Naive thymus-derived CD4-positive, alpha-beta T cell (primary cell): ENCODE measurements at regions not wholly inside any gene's neighbourhood (a gene's known extent, or its start where the extent isn't known, plus 50 kb on each side); places are given as distances from the start of the nearest gene placed in this dataset.

Source experiments
- ATAC-seq: fragments of 150-1000 bp; cut with Tn5 transposase; 2 replicates; pipeline ENCODE4 v1.10.0; 2021; ENCODE audit warnings: mild to moderate bottlenecking, moderate library complexity
- CTCF ChIA-PET: fragments of 350-600 bp; sonication (Branson Sonifier 250); formaldehyde crosslinking; loops from one replicate; lab custom pipeline; 2021; ENCODE audit warnings: antibody characterized with exemption; lab: Charles Lee
- POLR2A ChIA-PET: fragments of 350-600 bp; sonication (Branson Sonifier 250); formaldehyde crosslinking; loops from one replicate; lab custom pipeline; 2021; ENCODE audit warnings: antibody characterized with exemption, inconsistent platforms; lab: Charles Lee
- DNase-seq, 9 donors: peaks; one replicate each; pipeline versions ENCODE4 v3.0.0 to v3.0.0-alpha.2; 2020 to 2022; ENCODE audit warnings: mixed read lengths in 1 of 9
- H3K27ac ChIP-seq: one replicate; pipeline ENCODE4 v1.7.0; 2013; ENCODE audit warnings: mild to moderate bottlenecking, low read depth, low read length, moderate library complexity
- H3K27me3 ChIP-seq, 2 donors: one replicate each; pipeline ENCODE4 v1.7.0; 2013; ENCODE audit warnings: low read length in 2 of 2, mild to moderate bottlenecking in 2 of 2, moderate library complexity in 2 of 2; ENCODE audit not compliant: control insufficient read depth in 2 of 2, insufficient read depth in 2 of 2
- H3K36me3 ChIP-seq, 3 experiments: 1 replicate in 2 of 3; 2 replicates in 1 of 3; pipeline ENCODE4 v1.7.0; 2013; ENCODE audit warnings: low read length in 3 of 3, mild to moderate bottlenecking in 3 of 3, moderate library complexity in 1 of 3; ENCODE audit not compliant: insufficient read depth in 3 of 3, control insufficient read depth in 2 of 3
- H3K4me1 ChIP-seq, 2 donors: one replicate each; pipeline ENCODE4 v1.7.0; 2013; ENCODE audit warnings: low read length in 2 of 2, mild to moderate bottlenecking in 2 of 2, moderate library complexity in 1 of 2; ENCODE audit not compliant: control insufficient read depth in 2 of 2, insufficient read depth in 2 of 2
- H3K4me3 ChIP-seq: 2 replicates; pipeline ENCODE4 v1.7.0; 2013; ENCODE audit warnings: mild to moderate bottlenecking, low read length
- H3K9me3 ChIP-seq, 3 experiments: 1 replicate in 2 of 3; 2 replicates in 1 of 3; pipeline ENCODE4 v1.7.0; 2013; ENCODE audit warnings: low read length in 3 of 3; ENCODE audit not compliant: control insufficient read depth in 2 of 3
- H3K27ac Mint-ChIP-seq, 9 donors: one replicate each; pipeline ENCODE4 v1.8.0; 2020 to 2022; ENCODE audit warnings: mixed read lengths in 9 of 9, mild to moderate bottlenecking in 8 of 9, moderate library complexity in 5 of 9, inconsistent platforms in 2 of 9
- H3K27me3 Mint-ChIP-seq, 5 donors: one replicate each; pipeline ENCODE4 v1.8.0; 2021 to 2022; ENCODE audit warnings: mixed read lengths in 5 of 5, mild to moderate bottlenecking in 1 of 5
- H3K36me3 Mint-ChIP-seq, 5 donors: one replicate each; pipeline ENCODE4 v1.8.0; 2020 to 2022; ENCODE audit warnings: mixed read lengths in 5 of 5, mild to moderate bottlenecking in 3 of 5, inconsistent platforms in 1 of 5
- H3K4me1 Mint-ChIP-seq, 7 donors: one replicate each; pipeline ENCODE4 v1.8.0; 2020 to 2022; ENCODE audit warnings: mixed read lengths in 7 of 7, mild to moderate bottlenecking in 3 of 7, inconsistent platforms in 1 of 7
- H3K4me3 Mint-ChIP-seq, 10 donors: one replicate each; pipeline ENCODE4 v1.8.0; 2020 to 2022; ENCODE audit warnings: mild to moderate bottlenecking in 10 of 10, mixed read lengths in 10 of 10, moderate library complexity in 6 of 10, inconsistent platforms in 2 of 10
- H3K9me3 Mint-ChIP-seq, 11 donors: one replicate each; pipeline ENCODE4 v1.8.0; 2020 to 2022; ENCODE audit warnings: mixed read lengths in 11 of 11, mild to moderate bottlenecking in 4 of 11, inconsistent platforms in 1 of 11, moderate library complexity in 1 of 11
- intact Hi-C, 2 donors: fragments of 100-400 bp; cut with micrococcal nuclease; formaldehyde crosslinking; loops; one replicate each; pipeline ENCODE4 v1.15.1; 2023

DNA sequence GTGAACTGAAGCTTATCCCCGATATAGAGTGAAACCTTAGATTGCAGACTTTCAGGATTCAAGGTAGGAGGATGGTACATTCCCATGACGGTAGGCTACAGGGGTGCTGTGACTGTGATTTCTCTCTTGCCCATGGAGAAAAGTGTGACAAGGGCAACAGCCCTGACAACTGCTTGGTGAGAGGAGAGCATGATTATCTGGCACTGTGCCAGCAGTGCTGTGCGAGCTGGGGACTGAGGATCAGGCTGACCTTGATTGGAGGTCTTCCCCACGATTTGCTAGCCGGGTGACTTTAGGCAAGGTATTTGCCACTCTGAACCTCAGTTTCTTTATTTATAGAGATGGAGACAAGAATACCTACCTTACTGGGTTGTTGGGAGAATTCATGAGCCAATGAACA lies 229.5 kb downstream of the PTEN start:
- ChIA-PET CTCF (interaction anchor here (0.6 to 2.0 kb wide), 3 partner anchors 19 to 297 kb away, joined by 5 to 9 read pairs (median 6); no protein-coding TSS in a partner anchor), POLR2A (interaction anchor here (2.9 kb wide), 1 partner anchor 231 kb away, joined by 37 read pairs; the partner anchor contains the start of genes KLLN and PTEN)
- Histone ChIP-seq H3K4me3 (no peak overlapping the region), H3K27me3 (no peaks in the 10 kb centered on the region), H3K36me3 (no peaks in the 10 kb centered on the region), H3K9me3 (no peaks in the 10 kb centered on the region), H3K4me1 (peaks cover 33 to 36% of the 10 kb centered on the region in 2 donors), H3K27ac (no peak overlapping the region)
- no peak for ATAC-seq
- Mint-ChIP-seq H3K9me3 (peaks cover 0 to 11% (median 0%) of the 10 kb centered on the region in 11 donors), H3K27me3 (peaks cover 0 to 52% (median 0%) of the 10 kb centered on the region in 5 donors), H3K27ac (peak overlapping the region in 8 of 9 donors; percentile 39 to 94 (median 85)), H3K36me3 (peaks cover 0 to 18% (median 0%) of the 10 kb centered on the region in 5 donors), H3K4me1 (peaks cover 35 to 58% (median 42%) of the 10 kb centered on the region in 7 donors), H3K4me3 (peak overlapping the region in 1 of 10 donors; percentile 24)
- intact Hi-C loops: loop anchor here (5.0 kb wide), 4 partner anchors 44 to 459 kb away; no protein-coding TSS in a partner anchor
- peak in 1 of 9 donors; percentile 11 for DNase-seq

DNA sequence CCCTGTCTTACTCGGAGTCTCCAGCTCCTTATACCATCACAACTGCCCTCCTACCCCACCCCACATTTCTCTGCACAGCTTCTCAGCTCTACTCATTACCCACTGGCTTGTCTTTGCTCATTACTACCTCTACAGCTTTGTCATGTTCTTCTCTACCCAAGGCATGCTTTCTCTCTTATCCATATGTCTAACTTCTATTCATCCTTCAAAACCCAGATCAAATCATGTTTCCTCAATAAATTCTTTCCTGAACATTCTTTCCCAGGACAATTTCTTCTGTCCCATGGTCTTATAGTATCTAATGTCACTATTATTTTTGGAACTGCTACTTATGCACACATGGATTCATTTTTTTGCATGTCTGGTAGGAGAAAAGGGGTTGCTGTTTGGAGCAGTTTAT lies 231.4 kb downstream of the PTEN start:
- H3K27ac ChIP-seq: no peak overlapping the region
- ATAC-seq (no peak), DNase-seq (no peak)
- H3K4me3 Mint-ChIP-seq: no peak overlapping the region
- ChIA-PET POLR2A (interaction anchor here (0.7 kb wide), 1 partner anchor 400 kb away, joined by 3 read pairs; no protein-coding TSS in a partner anchor), CTCF (interaction anchor here (1.3 kb wide), 1 partner anchor 19 kb away, joined by 5 read pairs; no protein-coding TSS in a partner anchor)
- peaks cover 33 to 49% (median 41%) of the 10 kb centered on the region in 7 donors for H3K4me1 Mint-ChIP-seq
- H3K27ac Mint-ChIP-seq: peak overlapping the region in 3 of 9 donors; percentile 4 to 67 (median 6)
- peaks cover 33 to 35% of the 10 kb centered on the region in 2 donors for H3K4me1 ChIP-seq
- H3K27me3 ChIP-seq: no peaks in the 10 kb centered on the region
- intact Hi-C loops: loop anchor here (5.0 kb wide), 4 partner anchors 43 to 458 kb away; no protein-coding TSS in a partner anchor
- H3K4me3 ChIP-seq: no peak overlapping the region
- peaks cover 0 to 11% (median 0%) of the 10 kb centered on the region in 11 donors for H3K9me3 Mint-ChIP-seq
- peaks cover 0 to 19% (median 0%) of the 10 kb centered on the region in 5 donors for H3K36me3 Mint-ChIP-seq
- peaks cover 0 to 58% (median 0%) of the 10 kb centered on the region in 5 donors for H3K27me3 Mint-ChIP-seq
- no peaks in the 10 kb centered on the region for H3K9me3 ChIP-seq
- H3K36me3 ChIP-seq: no peaks in the 10 kb centered on the region

DNA sequence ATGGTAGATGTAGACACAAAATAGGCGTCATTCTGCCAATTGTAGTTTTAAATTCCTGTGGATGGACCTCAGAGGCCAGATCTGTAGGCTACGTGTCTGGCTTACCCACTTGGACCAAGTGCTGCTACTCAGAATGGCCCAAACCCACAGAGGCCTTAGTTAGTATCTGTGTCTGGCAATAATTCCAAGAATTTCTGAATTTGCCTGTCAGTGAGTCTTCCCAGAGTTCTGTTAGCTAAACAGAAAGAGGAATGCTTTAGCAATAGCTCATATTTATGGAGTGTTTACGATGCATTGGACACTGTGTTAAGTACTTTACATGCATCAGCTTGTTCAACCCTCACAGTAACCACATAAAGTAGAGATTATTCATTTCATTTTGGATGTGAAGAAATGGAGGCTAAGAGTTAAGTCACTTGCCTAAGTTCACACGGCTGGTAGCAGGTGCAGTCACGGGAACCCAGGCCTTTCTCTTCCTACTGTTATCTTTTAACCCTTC lies 231.8 kb downstream of the PTEN start:
- intact Hi-C loops: no loop called here
- H3K9me3 Mint-ChIP-seq: peaks cover 0 to 11% (median 0%) of the 10 kb centered on the region in 11 donors

DNA sequence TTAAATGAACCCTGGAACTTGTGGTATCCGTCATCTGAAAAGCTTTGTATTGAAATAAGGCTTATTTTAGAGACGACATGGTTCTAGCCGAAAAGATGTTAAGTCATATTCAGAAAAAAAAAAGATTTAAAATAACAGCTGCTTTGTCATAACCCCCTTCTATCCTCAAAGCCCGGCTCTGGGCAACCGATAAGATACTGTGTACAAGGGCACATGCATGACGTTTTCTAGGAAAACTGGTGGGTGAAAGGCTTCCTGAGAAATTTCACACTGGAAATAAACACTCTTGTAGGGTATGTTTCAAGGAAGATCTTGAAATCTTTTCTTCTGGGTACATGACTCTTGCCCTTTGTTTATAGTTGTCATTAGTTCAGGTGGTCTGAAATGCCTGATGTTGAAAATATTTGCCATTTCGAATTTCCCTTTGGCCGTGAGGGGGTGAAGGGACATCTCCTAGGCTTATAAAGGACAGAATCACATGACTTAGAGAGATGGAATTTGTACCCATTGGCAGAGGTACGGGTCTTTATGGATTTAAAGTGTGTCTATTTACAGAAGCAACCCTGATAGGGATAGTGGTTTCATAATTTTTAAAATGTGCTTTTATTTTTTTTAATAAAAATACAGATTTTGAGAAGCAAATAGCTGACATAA lies 232.5 kb downstream of the PTEN start:
- ChIA-PET POLR2A (no interaction called here), CTCF (no interaction called here)
- no peak for DNase-seq
- peaks cover 24% of the 10 kb centered on the region in 2 donors for H3K4me1 ChIP-seq
- no peak overlapping the region for H3K4me3 ChIP-seq
- H3K9me3 Mint-ChIP-seq: peaks cover 0 to 6% (median 0%) of the 10 kb centered on the region in 11 donors
- H3K27ac Mint-ChIP-seq: no peak overlapping the region
- peaks cover 0 to 58% (median 0%) of the 10 kb centered on the region in 5 donors for H3K27me3 Mint-ChIP-seq
- intact Hi-C loops: no loop called here
- H3K36me3 ChIP-seq: no peaks in the 10 kb centered on the region
- no peaks in the 10 kb centered on the region for H3K9me3 ChIP-seq
- no peak for ATAC-seq
- H3K27ac ChIP-seq: no peak overlapping the region
- no peaks in the 10 kb centered on the region for H3K27me3 ChIP-seq
- H3K4me3 Mint-ChIP-seq: no peak overlapping the region
- H3K36me3 Mint-ChIP-seq: peaks cover 0 to 10% (median 0%) of the 10 kb centered on the region in 5 donors
- peaks cover 22 to 38% (median 29%) of the 10 kb centered on the region in 7 donors for H3K4me1 Mint-ChIP-seq

More for the DNA sequence above, 231.8 kb downstream of the PTEN start:
- DNase-seq (no peak), ATAC-seq (no peak)
- Histone ChIP-seq H3K9me3 (no peaks in the 10 kb centered on the region), H3K27me3 (no peaks in the 10 kb centered on the region), H3K4me1 (peaks cover 30% of the 10 kb centered on the region in 2 donors), H3K4me3 (no peak overlapping the region), H3K27ac (no peak overlapping the region), H3K36me3 (no peaks in the 10 kb centered on the region)
- peaks cover 28 to 44% (median 36%) of the 10 kb centered on the region in 7 donors for H3K4me1 Mint-ChIP-seq
- ChIA-PET POLR2A (interaction anchor here (0.7 kb wide), 1 partner anchor 401 kb away, joined by 3 read pairs; no protein-coding TSS in a partner anchor), CTCF (no interaction called here)
- peaks cover 0 to 14% (median 0%) of the 10 kb centered on the region in 5 donors for H3K36me3 Mint-ChIP-seq
- no peak overlapping the region for H3K4me3 Mint-ChIP-seq
- H3K27ac Mint-ChIP-seq: peak overlapping the region in 1 of 9 donors; percentile 67
- H3K27me3 Mint-ChIP-seq: peaks cover 0 to 57% (median 0%) of the 10 kb centered on the region in 5 donors

DNA sequence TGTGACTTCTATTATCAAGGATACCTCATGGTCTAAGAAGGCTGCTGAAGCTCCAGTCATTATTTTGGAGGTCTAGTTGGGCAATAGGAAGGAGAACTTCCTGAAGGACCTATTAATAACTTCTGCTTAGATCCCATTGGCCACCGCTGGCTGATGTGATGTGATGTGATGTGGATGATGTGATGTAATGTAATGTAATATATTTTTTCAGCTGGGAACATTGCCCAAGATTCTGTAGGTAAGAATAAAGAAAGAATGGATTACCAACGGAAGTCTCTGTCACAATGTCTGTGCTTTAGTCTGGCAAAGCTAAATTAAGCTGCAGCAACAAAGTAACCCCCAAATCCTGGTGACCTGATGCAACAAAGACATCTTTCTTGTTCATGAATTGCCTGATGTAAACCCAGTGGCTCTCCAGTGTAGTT lies 233.7 kb downstream of the PTEN start:
- intact Hi-C loops: no loop called here
- H3K36me3 Mint-ChIP-seq: peaks cover 0 to 13% (median 0%) of the 10 kb centered on the region in 5 donors
- CTCF ChIA-PET: no interaction called here
- DNase-seq: no peak
- H3K9me3 Mint-ChIP-seq: peaks cover 0 to 6% (median 0%) of the 10 kb centered on the region in 11 donors
- Histone ChIP-seq H3K9me3 (no peaks in the 10 kb centered on the region), H3K27ac (no peak overlapping the region), H3K36me3 (no peaks in the 10 kb centered on the region), H3K4me3 (no peak overlapping the region), H3K27me3 (no peaks in the 10 kb centered on the region), H3K4me1 (peaks cover 12 to 14% of the 10 kb centered on the region in 2 donors)
- no peak overlapping the region for H3K27ac Mint-ChIP-seq
- ATAC-seq: no peak
- POLR2A ChIA-PET: interaction anchor here (0.5 kb wide), 1 partner anchor 50 kb away, joined by 5 read pairs; no protein-coding TSS in a partner anchor
- peaks cover 0 to 62% (median 0%) of the 10 kb centered on the region in 5 donors for H3K27me3 Mint-ChIP-seq
- H3K4me3 Mint-ChIP-seq: no peak overlapping the region
- peaks cover 12 to 26% (median 17%) of the 10 kb centered on the region in 7 donors for H3K4me1 Mint-ChIP-seq

DNA sequence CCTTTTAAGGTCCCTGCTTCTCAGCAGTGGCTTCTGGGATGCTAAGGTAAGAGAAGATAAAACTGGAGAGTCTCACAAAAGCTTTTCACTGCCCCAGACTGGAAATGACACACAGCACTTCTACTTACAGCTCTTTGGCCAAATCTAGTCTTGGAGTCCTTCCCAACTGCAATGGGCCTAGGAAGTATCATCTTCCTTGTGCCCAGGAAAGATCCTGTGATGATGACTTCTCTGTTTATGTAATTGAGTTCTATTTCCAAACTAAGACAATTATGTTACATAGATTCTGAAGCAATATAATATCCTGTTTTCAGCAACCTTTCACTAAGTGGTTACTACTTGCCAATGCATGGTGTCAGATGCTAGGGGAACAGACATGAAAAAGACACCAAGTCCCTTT lies 234.1 kb downstream of the PTEN start:
- Histone ChIP-seq H3K4me3 (no peak overlapping the region), H3K27ac (no peak overlapping the region), H3K9me3 (no peaks in the 10 kb centered on the region), H3K36me3 (no peaks in the 10 kb centered on the region), H3K27me3 (no peaks in the 10 kb centered on the region), H3K4me1 (peaks cover 8 to 9% of the 10 kb centered on the region in 2 donors)
- peak; percentile 18 for ATAC-seq
- DNase-seq: no peak
- CTCF ChIA-PET: no interaction called here
- intact Hi-C loops: no loop called here
- POLR2A ChIA-PET: interaction anchor here (0.5 kb wide), 1 partner anchor 50 kb away, joined by 5 read pairs; no protein-coding TSS in a partner anchor
- Mint-ChIP-seq H3K4me3 (no peak overlapping the region), H3K9me3 (peaks cover 0 to 6% (median 0%) of the 10 kb centered on the region in 11 donors), H3K4me1 (peaks cover 8 to 22% (median 13%) of the 10 kb centered on the region in 7 donors), H3K27ac (no peak overlapping the region), H3K27me3 (peaks cover 0 to 63% (median 0%) of the 10 kb centered on the region in 5 donors), H3K36me3 (peaks cover 0 to 13% (median 0%) of the 10 kb centered on the region in 5 donors)
